Fibroblast of lung (primary cell): ENCODE measurements at regions not wholly inside any gene's neighbourhood (a gene's known extent, or its start where the extent isn't known, plus 50 kb on each side); places are given as distances from the start of the nearest gene placed in this dataset.

ENCODE experiments used
- EZH2 ChIP-seq: IDR thresholded peaks from 2 replicates; pipeline ENCODE4 v1.5.1; 2012; ENCODE audit warnings: low read length, control low read depth, mild to moderate bottlenecking; ENCODE audit errors: missing control alignments
- TF ChIP-seq, protein P1 (sequence below), 2 donors: IDR thresholded peaks in 1 of 2; conservative IDR thresholded peaks in 1 of 2; 1 replicate in 1 of 2; 2 replicates in 1 of 2; pipeline ENCODE4 v1.5.1; 2011 to 2012; ENCODE audit warnings: low read length in 2 of 2, control low read depth in 1 of 2, inconsistent platforms in 1 of 2, low read depth in 1 of 2, mild to moderate bottlenecking in 1 of 2

DNA sequence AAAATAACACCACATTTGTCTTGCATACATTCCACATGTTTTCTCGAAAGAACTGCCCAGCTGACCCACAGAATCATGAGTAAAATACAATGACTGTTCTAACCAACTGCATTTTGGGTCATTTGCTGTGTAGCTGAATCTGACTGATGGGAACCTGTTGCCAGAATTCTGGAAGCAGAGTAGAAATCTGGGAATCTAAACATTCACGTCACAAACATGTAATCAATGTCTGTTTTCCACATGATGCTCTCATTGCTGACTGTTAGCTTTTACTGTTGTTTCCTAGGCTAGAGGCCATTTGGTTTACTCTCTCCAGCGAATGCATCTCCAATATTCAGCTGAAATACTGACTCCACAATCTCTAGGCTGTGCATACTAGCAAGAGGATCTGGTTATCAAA lies 710.1 kb downstream of the KCNJ2 start:
- TF ChIP-seq, protein P1, sequence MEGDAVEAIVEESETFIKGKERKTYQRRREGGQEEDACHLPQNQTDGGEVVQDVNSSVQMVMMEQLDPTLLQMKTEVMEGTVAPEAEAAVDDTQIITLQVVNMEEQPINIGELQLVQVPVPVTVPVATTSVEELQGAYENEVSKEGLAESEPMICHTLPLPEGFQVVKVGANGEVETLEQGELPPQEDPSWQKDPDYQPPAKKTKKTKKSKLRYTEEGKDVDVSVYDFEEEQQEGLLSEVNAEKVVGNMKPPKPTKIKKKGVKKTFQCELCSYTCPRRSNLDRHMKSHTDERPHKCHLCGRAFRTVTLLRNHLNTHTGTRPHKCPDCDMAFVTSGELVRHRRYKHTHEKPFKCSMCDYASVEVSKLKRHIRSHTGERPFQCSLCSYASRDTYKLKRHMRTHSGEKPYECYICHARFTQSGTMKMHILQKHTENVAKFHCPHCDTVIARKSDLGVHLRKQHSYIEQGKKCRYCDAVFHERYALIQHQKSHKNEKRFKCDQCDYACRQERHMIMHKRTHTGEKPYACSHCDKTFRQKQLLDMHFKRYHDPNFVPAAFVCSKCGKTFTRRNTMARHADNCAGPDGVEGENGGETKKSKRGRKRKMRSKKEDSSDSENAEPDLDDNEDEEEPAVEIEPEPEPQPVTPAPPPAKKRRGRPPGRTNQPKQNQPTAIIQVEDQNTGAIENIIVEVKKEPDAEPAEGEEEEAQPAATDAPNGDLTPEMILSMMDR (conservative IDR thresholded peaks at IDR 0.05 in 1 of 2, IDR thresholded peaks at IDR 0.05 in 1 of 2; ENCODE audit: low read depth in 1 of 2, low read length in 2 of 2): no peak
- no peak for TF ChIP-seq EZH2
